Naive thymus-derived CD8-positive, alpha-beta T cell (primary cell): ENCODE measurements at regions not wholly inside any gene's neighbourhood (a gene's known extent, or its start where the extent isn't known, plus 50 kb on each side); places are given as distances from the start of the nearest gene placed in this dataset.

Experiments
- ATAC-seq, 2 donors: fragments of 150-1000 bp; cut with Tn5 transposase in 1 of 2; sonication (Bioruptor Pico), chemical (Tn5 transposase) in 1 of 2; 1 replicate in 1 of 2; 2 replicates in 1 of 2; pipeline ENCODE4 v1.10.0; 2021; ENCODE audit warnings: mild to moderate bottlenecking in 2 of 2, moderate library complexity in 2 of 2
- POLR2A ChIA-PET: fragments of 350-600 bp; sonication (Branson Sonifier 250); formaldehyde crosslinking; loops from one replicate; lab custom pipeline; 2021; ENCODE audit warnings: antibody characterized with exemption; lab: Charles Lee
- DNase-seq, 10 donors: peaks; one replicate each; pipeline versions ENCODE4 v3.0.0 to v3.0.0-alpha.2; 2020 to 2022
- H3K27ac Mint-ChIP-seq, 10 donors: one replicate each; pipeline ENCODE4 v1.8.0; 2020 to 2022; ENCODE audit warnings: mild to moderate bottlenecking in 10 of 10, mixed read lengths in 10 of 10, moderate library complexity in 4 of 10, inconsistent platforms in 1 of 10
- H3K27me3 Mint-ChIP-seq, 5 donors: one replicate each; pipeline ENCODE4 v1.8.0; 2021 to 2022; ENCODE audit warnings: mixed read lengths in 5 of 5
- H3K36me3 Mint-ChIP-seq, 3 donors: one replicate each; pipeline ENCODE4 v1.8.0; 2020 to 2022; ENCODE audit warnings: mixed read lengths in 3 of 3, mild to moderate bottlenecking in 2 of 3, inconsistent platforms in 1 of 3
- H3K4me1 Mint-ChIP-seq, 4 donors: one replicate each; pipeline ENCODE4 v1.8.0; 2021 to 2022; ENCODE audit warnings: mixed read lengths in 4 of 4
- H3K4me3 Mint-ChIP-seq, 10 donors: one replicate each; pipeline ENCODE4 v1.8.0; 2020 to 2022; ENCODE audit warnings: mild to moderate bottlenecking in 10 of 10, mixed read lengths in 10 of 10, moderate library complexity in 6 of 10, inconsistent platforms in 1 of 10
- H3K9me3 Mint-ChIP-seq, 9 donors: one replicate each; pipeline ENCODE4 v1.8.0; 2020 to 2022; ENCODE audit warnings: mixed read lengths in 9 of 9, mild to moderate bottlenecking in 3 of 9, inconsistent platforms in 1 of 9, moderate library complexity in 1 of 9

GRCh38 chr19:29293736-29294342 is 80.9 kb upstream of the UQCRFS1 start:
- H3K36me3 Mint-ChIP-seq: no peaks in the 10 kb centered on the region
- ATAC-seq: no peak
- POLR2A ChIA-PET: no interaction called here
- no peak overlapping the region for H3K4me3 Mint-ChIP-seq
- H3K27ac Mint-ChIP-seq: no peak overlapping the region
- DNase-seq: no peak
- no peaks in the 10 kb centered on the region for H3K4me1 Mint-ChIP-seq
- H3K27me3 Mint-ChIP-seq: peaks cover 6 to 59% (median 14%) of the 10 kb centered on the region in 5 donors
- no peaks in the 10 kb centered on the region for H3K9me3 Mint-ChIP-seq

- Mint-ChIP-seq H3K9me3 (no peaks in the 10 kb centered on the region), H3K36me3 (no peaks in the 10 kb centered on the region), H3K4me1 (no peaks in the 10 kb centered on the region), H3K4me3 (no peak overlapping the region), H3K27ac (peak overlapping the region in 1 of 10 donors; percentile 33), H3K27me3 (peaks cover 6 to 58% (median 14%) of the 10 kb centered on the region in 5 donors)
- ATAC-seq: no peak
- POLR2A ChIA-PET: no interaction called here
- DNase-seq: no peak
These were observed 81.4 kb upstream of the UQCRFS1 start for GRCh38 chr19:29294343-29294811.

- H3K9me3 Mint-ChIP-seq: no peaks in the 10 kb centered on the region
- H3K4me1 Mint-ChIP-seq: no peaks in the 10 kb centered on the region
- DNase-seq (no peak), ATAC-seq (no peak)
- H3K4me3 Mint-ChIP-seq: no peak overlapping the region
- H3K27me3 Mint-ChIP-seq: peaks cover 2 to 51% (median 13%) of the 10 kb centered on the region in 5 donors
- no peak overlapping the region for H3K27ac Mint-ChIP-seq
- POLR2A ChIA-PET: no interaction called here
- H3K36me3 Mint-ChIP-seq: no peaks in the 10 kb centered on the region
These were observed 82.3 kb upstream of the UQCRFS1 start for GRCh38 chr19:29295285-29295684.

GRCh38 chr19:29297381-29297780 is 84.4 kb upstream of the UQCRFS1 start:
- no peaks in the 10 kb centered on the region for H3K4me1 Mint-ChIP-seq
- H3K27me3 Mint-ChIP-seq: peaks cover 0 to 36% (median 9%) of the 10 kb centered on the region in 5 donors
- POLR2A ChIA-PET: no interaction called here
- no peak overlapping the region for H3K4me3 Mint-ChIP-seq
- ATAC-seq: no peak
- no peaks in the 10 kb centered on the region for H3K36me3 Mint-ChIP-seq
- DNase-seq: no peak
- H3K9me3 Mint-ChIP-seq: no peaks in the 10 kb centered on the region
- H3K27ac Mint-ChIP-seq: no peak overlapping the region

- H3K4me3 Mint-ChIP-seq: no peak overlapping the region
- ATAC-seq (no peak), DNase-seq (no peak)
- H3K4me1 Mint-ChIP-seq: peaks cover 0 to 3% (median 0%) of the 10 kb centered on the region in 4 donors
- peaks cover 0 to 24% (median 8%) of the 10 kb centered on the region in 5 donors for H3K27me3 Mint-ChIP-seq
- H3K27ac Mint-ChIP-seq: no peak overlapping the region
- H3K36me3 Mint-ChIP-seq: no peaks in the 10 kb centered on the region
- POLR2A ChIA-PET: no interaction called here
- no peaks in the 10 kb centered on the region for H3K9me3 Mint-ChIP-seq
These were observed 86.7 kb upstream of the UQCRFS1 start for GRCh38 chr19:29299416-29300380.

GRCh38 chr19:29302002-29302928 is 89.3 kb upstream of the UQCRFS1 start:
- POLR2A ChIA-PET: no interaction called here
- Mint-ChIP-seq H3K27me3 (peaks cover 4 to 21% (median 11%) of the 10 kb centered on the region in 5 donors), H3K27ac (peak overlapping the region in 1 of 10 donors; percentile 55), H3K9me3 (no peaks in the 10 kb centered on the region), H3K4me1 (peaks cover 0 to 3% (median 0%) of the 10 kb centered on the region in 4 donors), H3K4me3 (peak overlapping the region in 1 of 10 donors; percentile 79), H3K36me3 (no peaks in the 10 kb centered on the region)
- no peak for ATAC-seq
- peak in 1 of 10 donors; percentile 3 for DNase-seq

- POLR2A ChIA-PET: no interaction called here
- peak overlapping the region in 1 of 10 donors; percentile 74 for H3K27ac Mint-ChIP-seq
- peaks cover 0 to 3% (median 0%) of the 10 kb centered on the region in 4 donors for H3K4me1 Mint-ChIP-seq
- ATAC-seq: no peak
- peaks cover 8 to 21% (median 11%) of the 10 kb centered on the region in 5 donors for H3K27me3 Mint-ChIP-seq
- no peaks in the 10 kb centered on the region for H3K36me3 Mint-ChIP-seq
- H3K4me3 Mint-ChIP-seq: peak overlapping the region in 1 of 10 donors; percentile 79
- DNase-seq: no peak
- no peaks in the 10 kb centered on the region for H3K9me3 Mint-ChIP-seq
These were observed 90.2 kb upstream of the UQCRFS1 start for GRCh38 chr19:29303069-29303718.

GRCh38 chr19:29303719-29304090 is 90.8 kb upstream of the UQCRFS1 start:
- H3K36me3 Mint-ChIP-seq: no peaks in the 10 kb centered on the region
- peak overlapping the region in 1 of 10 donors; percentile 74 for H3K27ac Mint-ChIP-seq
- ATAC-seq (no peak), DNase-seq (no peak)
- H3K4me3 Mint-ChIP-seq: peak overlapping the region in 2 of 10 donors; percentile 23 to 65
- H3K9me3 Mint-ChIP-seq: no peaks in the 10 kb centered on the region
- peaks cover 0 to 3% (median 0%) of the 10 kb centered on the region in 4 donors for H3K4me1 Mint-ChIP-seq
- peaks cover 11 to 25% (median 13%) of the 10 kb centered on the region in 5 donors for H3K27me3 Mint-ChIP-seq
- POLR2A ChIA-PET: no interaction called here

GRCh38 chr19:29305268-29305667 is 92.3 kb upstream of the UQCRFS1 start:
- peaks cover 14 to 30% (median 18%) of the 10 kb centered on the region in 5 donors for H3K27me3 Mint-ChIP-seq
- DNase-seq: no peak
- no peak overlapping the region for H3K4me3 Mint-ChIP-seq
- H3K27ac Mint-ChIP-seq: no peak overlapping the region
- no peak for ATAC-seq
- H3K4me1 Mint-ChIP-seq: peaks cover 0 to 3% (median under 1%) of the 10 kb centered on the region in 4 donors
- H3K36me3 Mint-ChIP-seq: no peaks in the 10 kb centered on the region
- POLR2A ChIA-PET: no interaction called here
- no peaks in the 10 kb centered on the region for H3K9me3 Mint-ChIP-seq

GRCh38 chr19:29308977-29309590 is 96.1 kb upstream of the UQCRFS1 start:
- Mint-ChIP-seq H3K27me3 (peaks cover 17 to 69% (median 29%) of the 10 kb centered on the region in 5 donors), H3K4me3 (no peak overlapping the region)
- POLR2A ChIA-PET: no interaction called here

GRCh38 chr19:29309637-29310036 is 96.7 kb upstream of the UQCRFS1 start:
- Mint-ChIP-seq H3K27ac (no peak overlapping the region), H3K9me3 (no peaks in the 10 kb centered on the region), H3K4me3 (no peak overlapping the region), H3K4me1 (peaks cover 0 to 3% (median 0%) of the 10 kb centered on the region in 4 donors), H3K27me3 (peaks cover 17 to 74% (median 29%) of the 10 kb centered on the region in 5 donors), H3K36me3 (no peaks in the 10 kb centered on the region)
- no peak for ATAC-seq
- no peak for DNase-seq
- POLR2A ChIA-PET: no interaction called here

More at GRCh38 chr19:29308977-29309590, 96.1 kb upstream of the UQCRFS1 start:
- peaks cover 0 to 3% (median 0%) of the 10 kb centered on the region in 4 donors for H3K4me1 Mint-ChIP-seq
- H3K9me3 Mint-ChIP-seq: no peaks in the 10 kb centered on the region
- DNase-seq (no peak), ATAC-seq (no peak)
- no peaks in the 10 kb centered on the region for H3K36me3 Mint-ChIP-seq
- no peak overlapping the region for H3K27ac Mint-ChIP-seq
